GM19023 (cell line): ENCODE measurements at regions not wholly inside any gene's neighbourhood (a gene's known extent, or its start where the extent isn't known, plus 50 kb on each side); places are given as distances from the start of the nearest gene placed in this dataset.

Experiments
- ATAC-seq: cut with Tn5 transposase; IDR thresholded peaks from one replicate; pipeline ENCODE4 v1.9.1; 2021; ENCODE audit warnings: mild to moderate bottlenecking, moderate library complexity; ENCODE audit not compliant: unreplicated experiment

DNA sequence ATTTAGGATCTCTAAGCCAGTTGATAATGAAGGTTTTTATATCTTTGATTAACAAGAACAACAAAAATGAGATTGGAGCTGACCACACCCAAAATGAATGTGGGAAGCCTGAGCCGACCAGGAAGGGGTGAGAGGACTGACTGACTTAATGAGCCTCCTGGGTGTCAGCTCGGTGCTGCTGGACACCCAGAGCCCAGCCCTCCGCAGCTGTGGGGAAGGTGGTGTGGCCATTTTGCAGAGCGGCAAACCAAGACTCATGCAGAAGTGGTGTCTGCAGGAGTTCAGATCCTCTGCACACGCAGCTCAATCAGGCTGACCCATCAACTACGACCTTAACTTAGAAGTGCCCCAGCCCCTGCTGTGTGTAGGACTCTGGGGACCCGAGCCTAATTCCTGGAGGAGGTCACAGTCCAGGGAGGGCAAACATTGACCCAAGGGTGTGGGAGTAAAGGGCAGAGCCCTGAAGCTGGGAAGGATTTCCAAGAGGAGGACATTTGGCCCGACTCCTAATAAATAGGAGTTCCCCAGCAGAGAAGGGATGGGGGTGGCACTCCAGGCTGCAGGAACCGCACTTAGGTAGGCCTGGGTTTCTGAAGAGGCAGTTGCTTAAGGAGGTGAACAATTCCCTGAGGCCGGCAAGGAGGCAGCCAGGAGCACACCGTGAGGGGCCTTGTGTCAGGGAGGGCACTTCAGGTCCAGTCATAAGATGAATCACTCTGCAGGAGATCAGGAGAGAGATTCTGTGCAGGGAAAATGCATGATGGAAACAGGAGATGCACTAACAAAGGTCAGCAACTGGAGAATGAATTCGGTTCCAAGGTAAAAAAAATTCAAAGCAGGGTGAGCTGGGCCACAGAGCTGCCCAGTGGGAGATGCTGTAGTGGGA lies 197.1 kb upstream of the TPM1 start:
- ATAC-seq = no peak

DNA sequence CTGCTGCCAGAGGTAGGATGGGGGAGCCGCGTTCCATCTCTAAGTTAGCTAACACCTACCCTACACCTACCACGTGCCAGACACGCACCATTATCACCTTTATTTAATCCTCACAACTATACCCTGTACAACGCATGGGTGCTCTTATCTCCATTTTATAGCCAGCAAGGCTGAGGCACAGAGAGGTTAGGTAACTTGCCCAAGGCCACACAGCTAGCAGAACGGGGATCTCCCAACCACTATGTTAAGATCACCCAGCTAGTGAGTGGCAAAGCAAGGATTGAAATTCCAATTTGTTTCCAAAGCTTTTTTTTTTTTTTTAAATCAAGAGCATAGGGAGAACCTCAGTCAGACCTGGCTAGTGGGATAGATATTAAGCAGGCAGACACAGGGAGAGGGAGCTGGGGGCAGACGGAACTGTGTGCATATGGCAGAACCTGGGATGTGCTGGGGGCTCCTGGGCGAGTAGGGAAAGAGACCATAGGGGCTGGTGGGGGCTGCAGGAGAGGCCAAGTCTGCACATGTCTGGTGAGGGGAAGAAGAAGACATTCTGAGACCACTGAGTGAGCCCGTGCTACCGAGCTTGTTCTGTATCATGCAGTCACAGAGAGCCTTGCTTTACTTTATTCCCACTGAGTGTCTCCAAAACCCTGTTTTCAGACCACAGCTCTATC lies 196.3 kb upstream of the TPM1 start:
- no peak for ATAC-seq

DNA sequence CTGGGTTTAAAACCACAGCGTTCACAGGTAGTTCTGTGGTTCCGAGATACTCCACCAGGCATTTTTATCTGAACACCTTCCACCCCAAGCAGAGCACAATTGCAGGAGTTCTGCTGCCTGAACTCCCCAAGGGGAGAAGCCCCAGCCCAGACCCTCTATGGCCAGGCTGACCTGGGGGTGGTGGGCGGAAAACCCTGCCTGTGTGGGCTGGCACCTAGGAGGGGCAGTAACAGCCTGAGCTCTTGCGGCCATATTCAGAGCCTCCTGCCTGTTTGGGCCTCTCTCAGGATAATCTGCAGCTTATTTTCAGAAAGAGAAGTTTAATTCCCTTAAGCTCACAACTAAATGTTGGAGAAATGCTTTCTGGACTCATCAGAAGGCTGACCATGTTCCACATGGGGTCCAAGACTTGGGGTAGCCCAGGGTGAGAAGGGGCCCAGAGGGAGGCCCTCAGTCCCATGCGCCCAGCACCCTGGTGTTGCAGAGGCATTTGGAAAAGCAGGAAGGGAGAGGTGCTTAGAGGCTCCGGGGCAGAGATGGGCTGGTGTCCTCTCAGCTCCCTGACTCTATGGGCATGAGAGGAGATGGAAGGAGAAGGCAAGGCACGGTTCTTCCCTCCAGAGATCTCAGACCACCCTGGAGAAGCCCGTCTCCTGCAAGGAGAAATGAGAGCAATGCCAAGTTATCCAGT lies 195.6 kb upstream of the TPM1 start:
- no peak for ATAC-seq

DNA sequence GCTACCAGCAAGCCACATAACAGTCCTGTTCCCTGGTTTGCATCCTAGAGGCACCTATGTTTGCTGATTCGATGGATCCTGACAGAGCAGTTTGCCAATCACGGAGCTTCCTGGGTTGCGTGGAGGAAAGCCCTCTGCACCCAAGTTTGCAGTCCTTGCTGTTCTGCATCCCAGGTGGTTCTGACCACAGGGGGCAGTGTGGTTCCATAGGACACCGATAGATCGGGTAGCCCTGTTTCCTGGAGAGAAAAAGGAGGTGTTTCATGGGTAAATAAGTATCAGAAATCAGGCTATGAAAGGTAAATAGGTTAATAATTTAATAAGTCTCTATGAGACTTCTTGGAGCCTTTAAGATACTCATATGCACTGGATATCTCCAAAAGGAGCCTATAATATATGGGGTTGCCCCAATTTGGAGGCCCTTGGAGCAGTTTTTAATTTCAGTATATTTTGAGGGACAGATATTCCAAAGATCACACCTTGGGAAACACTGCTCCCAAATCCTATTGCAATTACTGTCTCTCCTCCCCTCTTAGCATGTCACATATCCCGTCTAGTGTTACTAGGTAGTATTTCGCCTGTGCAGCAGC lies 194.6 kb upstream of the TPM1 start:
- ATAC-seq = no peak

DNA sequence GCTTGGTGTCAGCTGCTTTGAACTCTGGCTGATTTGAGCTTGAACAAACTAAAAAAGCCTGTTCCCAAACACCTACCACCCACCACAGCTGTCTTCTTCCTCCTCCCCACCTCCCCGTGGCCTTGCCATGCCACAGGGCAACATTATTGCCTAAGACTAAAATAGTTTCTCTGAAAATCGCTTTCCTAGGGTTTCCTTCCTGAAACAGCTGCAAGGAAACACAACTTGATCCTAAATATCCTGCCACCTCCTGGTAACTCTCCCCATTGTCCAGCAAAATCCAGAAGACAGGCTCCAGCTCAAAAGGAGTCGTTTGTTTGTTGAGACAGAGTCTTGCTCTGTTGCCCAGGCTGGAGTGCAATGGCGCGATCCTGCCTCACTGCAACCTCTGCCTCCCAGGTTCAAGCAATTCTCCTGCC lies 193.9 kb upstream of the TPM1 start:
- ATAC-seq = no peak

DNA sequence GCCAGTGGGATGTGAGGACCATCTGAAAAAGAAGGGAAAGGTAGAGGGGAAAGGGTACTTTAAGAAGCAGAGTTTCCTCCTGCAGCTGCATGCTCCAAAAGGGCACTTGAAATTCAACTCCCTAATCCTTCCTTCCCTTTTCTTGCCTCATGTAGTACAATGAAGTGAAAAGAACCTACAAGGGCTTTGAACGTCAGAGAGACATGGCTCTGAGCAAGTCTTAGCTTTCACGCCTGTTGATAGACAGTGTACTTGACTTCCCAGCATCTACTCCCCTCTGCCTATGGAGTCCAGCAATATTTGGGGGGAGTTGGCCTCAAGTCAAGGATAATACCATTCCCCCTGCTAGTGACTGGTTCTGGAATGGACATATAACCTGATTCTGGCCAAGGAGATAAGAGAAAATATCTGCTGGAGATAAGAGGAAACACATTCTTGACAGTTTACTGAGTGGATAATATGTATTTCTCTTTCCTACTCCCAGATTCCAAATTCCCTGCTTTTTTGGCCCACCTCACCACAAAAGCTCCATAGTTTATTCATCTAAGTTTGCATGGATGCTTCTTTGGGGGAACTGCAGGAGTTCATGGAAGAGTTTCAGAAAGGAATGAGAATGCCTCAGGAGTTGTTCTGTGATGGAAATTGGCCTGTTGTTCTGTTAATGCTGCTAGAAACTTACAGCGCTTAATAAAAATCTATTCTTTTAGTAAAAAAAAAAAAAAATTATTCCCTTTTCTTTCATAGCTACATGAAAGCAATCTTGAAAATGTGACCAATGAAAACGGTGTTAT lies 193.0 kb upstream of the TPM1 start:
- ATAC-seq = no peak

DNA sequence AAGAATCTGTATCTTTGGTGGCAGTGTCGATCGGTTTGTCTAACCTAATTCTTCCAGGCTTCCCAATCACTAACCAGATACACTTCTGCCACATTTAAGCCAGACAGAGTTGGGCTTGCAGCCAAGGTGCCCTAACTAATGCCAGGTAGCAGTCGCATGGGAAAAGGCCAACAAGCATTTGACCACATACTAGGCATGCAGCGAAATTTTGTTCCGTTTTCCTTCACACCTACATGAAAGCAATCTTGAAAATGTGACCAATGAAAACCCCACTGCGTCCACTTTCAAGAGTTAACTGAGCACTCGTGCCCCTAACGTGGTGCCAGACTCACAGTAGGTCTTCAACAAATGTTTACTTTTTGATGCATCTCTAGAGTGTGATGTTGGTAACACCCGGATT lies 192.2 kb upstream of the TPM1 start:
- ATAC-seq = no peak

DNA sequence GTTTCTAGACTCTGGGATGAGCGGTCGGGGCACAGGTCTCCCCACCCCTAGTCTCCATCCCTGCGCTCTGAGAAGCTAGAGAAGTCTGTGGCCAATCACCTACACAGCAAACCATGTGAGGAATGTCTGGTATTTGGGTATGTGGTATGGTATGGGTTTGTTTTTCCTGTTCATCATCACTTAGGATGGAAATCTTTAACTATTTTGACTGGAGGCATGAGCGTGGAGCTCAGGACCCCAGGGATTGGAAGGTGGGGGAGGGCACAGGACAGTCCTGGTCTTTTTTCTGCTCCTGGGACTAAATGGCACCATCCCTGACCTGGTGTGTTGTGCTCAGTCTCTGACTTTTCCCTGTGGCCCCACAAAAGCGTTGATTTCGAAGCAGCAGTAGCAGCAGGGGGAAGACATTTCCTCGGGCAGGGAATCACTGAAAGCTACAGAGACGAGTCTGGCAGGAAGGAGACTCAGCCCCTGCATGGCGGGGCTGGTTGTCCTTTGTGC lies 191.7 kb upstream of the TPM1 start:
- no peak for ATAC-seq

DNA sequence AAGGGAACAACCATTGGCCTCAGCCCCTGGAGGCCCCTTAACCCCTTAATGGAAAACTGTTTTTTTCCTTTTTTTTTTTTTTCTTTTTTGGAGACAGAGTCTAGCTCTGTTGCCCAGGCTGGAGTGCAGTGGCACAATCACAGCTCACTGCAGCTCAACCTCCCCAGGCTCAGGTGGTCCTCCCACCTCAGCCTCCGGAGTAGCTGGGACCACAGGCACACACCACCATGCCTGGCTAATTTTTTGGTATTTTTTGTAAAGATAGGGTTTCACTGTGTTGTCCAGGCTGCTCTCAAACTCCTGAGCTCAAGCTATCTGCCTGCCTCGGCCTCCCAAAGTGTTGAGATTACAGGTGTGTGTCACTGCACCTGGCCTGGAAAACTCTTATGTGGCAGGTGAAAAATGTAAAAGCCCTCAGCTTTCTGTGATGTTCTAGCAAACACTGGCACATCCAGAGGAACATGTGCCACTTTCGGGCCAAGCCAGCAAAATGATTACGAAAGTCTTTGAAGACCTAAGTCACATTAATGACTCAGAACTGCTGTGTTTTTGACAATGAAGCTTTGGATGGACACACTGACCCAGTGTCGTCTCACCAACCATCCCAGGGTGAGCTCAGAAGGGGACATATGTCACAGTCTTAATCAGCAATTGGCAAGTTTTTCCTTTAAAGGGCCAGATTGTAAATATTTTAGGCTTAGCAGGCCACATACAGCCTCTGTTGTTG lies 189.3 kb upstream of the TPM1 start:
- ATAC-seq = no peak

DNA sequence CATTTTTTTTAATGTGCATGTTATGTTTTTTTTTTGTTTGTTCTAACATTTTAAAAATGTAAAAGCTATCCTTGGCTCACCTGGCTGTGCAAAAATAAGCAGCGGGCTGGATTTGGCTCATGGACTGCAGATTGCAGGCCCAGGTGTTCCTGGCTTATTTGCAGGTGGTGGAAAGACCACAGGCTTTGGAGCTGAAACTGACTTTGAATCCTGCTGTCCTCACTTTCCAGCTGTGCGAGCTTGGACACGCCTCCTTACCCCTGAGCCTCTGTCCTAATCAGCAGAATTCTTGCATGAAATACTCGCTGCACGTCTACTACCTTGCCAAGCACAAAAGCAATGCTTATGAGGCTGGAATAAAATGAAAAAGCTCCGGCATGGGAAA lies 188.7 kb upstream of the TPM1 start:
- no peak for ATAC-seq

DNA sequence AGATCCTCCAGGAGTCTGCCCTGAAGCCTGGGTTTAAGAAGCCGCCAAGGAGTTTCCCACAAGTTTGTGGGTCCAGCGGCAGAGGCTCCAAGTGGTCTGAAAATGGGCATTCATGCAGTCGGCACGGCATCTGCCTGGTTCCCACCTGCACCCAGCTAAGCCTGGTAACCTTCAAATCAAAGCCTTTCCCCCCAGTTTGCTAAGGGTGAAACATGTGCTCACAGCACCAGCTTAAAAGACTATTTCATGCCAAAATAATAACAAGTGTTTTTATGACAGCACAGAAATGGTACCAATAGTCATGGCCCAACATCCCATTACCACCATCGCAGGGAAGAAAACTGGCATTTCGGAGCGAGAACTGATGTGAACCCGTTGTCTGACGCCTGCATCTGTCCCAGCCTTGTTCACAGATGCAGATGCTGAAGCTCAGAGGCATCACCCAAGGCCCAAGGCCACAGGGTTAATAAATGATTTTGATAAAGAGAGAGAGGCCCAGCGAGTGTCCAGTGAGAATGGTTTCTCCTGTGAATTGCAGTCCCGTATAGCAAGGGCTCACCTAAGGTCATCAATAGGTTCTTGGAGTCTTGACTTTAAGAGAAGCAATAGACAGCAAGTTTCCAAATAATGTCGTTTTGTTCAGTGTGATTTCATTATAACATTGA lies 188.0 kb upstream of the TPM1 start:
- no peak for ATAC-seq

DNA sequence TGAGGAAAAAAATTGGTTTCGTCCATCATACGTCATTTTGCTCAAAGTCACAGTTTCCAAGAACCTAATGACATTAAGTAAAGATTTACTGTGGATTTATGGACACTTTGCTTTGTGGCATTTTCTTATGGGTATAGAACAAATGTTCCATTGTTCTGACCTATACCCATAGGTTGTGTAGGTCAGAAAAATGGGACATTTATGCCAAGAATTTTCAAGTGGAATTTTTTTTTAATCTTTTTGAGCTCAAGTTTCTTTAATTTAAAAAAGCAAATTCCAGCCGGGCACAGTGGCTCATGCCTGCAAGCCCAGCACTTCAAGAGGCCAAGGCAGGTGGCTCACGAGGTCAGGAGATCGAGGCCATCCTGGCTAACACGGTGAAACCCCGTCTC lies 187.5 kb upstream of the TPM1 start:
- ATAC-seq = no peak

DNA sequence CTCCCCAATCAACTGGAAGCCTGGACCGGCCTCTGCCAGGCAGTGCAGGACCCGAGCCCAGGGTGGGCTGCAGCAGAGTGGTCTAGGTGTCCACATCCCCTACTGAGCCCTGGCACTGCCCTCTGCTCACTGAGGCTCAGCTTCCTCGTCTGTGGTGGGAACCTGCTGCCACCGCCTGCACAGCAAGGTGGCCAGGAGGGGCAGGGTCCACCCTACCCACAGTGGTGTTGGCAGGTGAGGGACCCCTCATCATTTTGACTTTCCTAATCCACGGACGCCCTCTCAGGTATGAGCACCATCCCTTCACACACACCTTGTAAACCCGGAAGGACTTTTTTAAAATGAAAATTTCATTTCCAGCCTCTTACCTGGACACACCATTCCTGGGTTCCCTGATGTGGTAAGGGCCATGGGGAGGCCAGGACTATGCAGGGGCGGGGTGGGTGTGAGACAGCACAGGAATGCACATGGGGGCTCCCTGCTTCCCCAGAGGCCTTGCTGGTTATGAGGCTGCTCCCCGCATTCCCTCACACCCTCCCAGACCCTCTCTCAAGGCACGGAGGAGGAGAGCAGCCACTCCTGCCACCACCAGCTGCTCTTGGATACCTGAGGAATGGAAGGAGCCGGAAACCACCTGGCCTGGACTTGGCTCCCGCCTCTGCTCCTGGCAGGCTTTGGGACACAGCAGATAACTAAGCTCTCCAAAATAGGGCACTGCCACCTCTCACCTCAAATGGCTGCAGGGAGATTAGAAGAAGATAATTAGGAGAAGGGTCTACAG lies 185.9 kb upstream of the TPM1 start:
- ATAC-seq = no peak

DNA sequence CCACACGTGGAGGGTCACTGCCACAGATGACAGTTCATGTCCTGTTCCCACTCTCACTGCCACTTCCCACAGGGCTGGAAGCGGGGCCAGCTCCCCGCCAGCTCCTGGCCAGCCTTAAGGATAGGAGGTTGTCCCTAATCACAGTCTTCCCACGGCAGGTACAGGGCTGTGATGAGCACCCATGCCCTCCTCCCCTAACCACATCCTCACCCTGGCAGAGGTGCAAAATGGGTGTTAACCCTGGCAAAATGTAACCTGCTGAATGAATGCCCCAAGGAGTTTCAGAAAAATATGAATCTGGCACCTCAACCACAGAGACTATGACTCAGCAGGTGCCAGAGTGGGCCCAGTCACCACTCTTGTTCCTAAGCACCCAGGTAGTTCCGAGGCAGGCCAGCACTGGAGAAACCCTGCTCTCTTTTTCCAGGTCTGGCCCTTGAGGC lies 185.1 kb upstream of the TPM1 start:
- no peak for ATAC-seq

DNA sequence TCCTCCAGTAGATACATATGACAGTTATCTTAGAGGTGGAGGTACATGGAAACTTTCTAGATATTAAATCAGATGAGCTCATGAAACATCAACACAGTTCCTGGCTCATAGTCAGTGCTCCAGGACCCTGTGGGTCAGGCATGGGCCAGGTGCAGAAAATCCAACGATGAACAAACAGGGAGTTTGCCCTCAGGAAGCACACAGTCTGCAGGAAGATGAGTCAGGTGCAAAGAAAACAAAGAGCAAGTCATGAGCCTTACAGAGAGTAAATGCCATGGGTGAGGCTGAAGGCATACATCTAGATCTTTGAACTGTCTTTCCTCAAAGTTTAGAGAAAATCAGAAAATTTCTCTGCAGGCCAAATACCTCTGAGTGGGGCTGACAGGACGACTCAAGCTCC lies 184.2 kb upstream of the TPM1 start:
- ATAC-seq = no peak

DNA sequence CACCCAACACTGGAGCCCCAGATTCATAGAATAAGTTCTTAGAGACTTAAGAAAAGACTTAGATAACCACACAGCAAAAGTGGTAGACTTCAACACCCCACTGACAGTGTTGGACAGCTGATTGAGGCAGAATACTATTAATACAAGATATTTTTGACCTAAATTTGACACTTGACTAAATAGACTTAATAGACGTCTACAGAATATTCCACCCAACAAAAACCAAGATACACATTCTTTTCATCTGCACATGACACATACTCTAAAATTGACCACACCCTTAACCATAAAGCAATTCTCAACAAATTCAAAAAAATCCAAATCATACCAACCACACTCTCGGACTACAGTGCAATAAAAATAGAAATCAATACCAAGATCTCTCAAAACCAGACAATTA lies 179.8 kb upstream of the TPM1 start:
- no peak for ATAC-seq

DNA sequence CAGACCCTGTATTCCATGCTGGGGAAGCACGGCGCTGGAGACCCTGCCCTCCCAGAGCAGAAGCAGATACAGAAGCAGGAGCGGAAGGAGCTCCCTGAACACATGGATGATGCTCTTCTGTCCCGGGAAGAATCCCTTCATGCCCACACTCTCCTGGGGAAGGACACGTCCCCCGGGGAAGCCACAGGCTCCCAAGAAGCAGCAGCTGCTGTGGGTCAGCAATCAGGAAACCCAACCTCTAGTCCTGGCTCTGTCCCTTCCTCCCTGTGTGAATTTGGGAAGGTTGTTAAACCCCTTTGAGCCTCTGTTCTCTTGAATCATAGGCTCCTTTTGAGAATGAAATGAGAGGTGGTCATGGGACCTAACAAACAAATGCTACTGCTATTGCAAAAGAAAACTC lies 176.2 kb upstream of the TPM1 start:
- no peak for ATAC-seq

DNA sequence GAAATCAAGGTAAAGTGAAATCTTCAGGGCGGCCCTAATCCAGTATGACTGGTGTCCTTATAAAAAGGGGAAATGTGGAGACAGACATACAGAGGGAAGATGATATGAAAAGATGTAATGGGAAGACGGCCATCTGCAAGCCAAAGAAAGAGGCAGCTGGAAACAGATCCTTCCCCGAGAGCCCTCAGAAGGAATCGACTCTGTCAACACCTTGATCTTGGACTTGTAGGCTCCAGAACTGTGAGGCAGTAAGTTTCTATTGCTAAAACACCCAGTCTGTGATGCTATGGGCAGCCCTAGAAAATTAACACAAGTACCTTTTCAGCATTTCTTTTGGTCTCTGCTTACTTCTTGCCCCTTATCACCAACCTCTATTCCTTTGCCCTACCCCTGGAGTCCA lies 174.7 kb upstream of the TPM1 start:
- ATAC-seq = no peak

DNA sequence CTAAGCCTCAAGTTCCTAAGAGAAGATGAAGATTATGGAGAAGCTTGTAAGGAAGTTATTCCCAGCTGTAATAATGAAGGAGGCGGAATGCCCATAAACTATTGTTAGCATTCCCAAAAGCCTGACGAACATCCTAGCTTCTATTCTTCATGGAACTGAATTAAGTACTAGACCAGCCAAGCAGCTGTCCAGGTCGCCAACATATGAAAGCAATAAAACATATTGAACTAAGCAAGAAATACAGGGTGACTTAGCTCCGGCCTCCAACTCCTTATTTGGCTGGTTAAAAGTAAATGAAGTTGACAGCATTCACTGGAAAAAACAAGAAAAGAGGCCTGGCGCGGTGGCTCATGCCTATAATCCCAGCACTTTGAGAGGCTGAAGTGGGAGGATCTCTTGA lies 174.0 kb upstream of the TPM1 start:
- ATAC-seq = no peak
